K562 (cell line): ENCODE measurements at regions not wholly inside any gene's neighbourhood (a gene's known extent, or its start where the extent isn't known, plus 50 kb on each side); places are given as distances from the start of the nearest gene placed in this dataset.

Experiments
- ATAC-seq: fragments of 200-7000 bp; cut with Tn5 transposase; 3 replicates; pipeline ENCODE4 v1.9.1; 2020; ENCODE audit warnings: moderate library complexity
- BruUV-seq: library from RNA; stranded (reverse); fragments of 400-500 nt; replicated peaks from 2 replicates; lab custom pipeline; 2021; lab: Mats Ljungman, UMichigan
- CTCF ChIA-PET: fragments of 300-600 bp; formaldehyde crosslinking; extraction: SDS; loops from one replicate; lab custom pipeline; 2021; ENCODE audit warnings: low intra/inter-chr PET ratio; lab: Yijun Ruan, JAX
- POLR2A ChIA-PET: fragments of 300-600, 350-650 bp; sonication (Branson Sonifier 250); formaldehyde crosslinking; extraction: SDS; loops from one replicate; lab custom pipeline; 2021; ENCODE audit warnings: antibody characterized with exemption, inconsistent platforms; lab: Yijun Ruan, JAX
- DNase-seq, 4 experiments: peaks; one replicate each; pipeline versions ENCODE4 v3.0.0 to v3.0.0-alpha.2; 2011 to 2018; ENCODE audit warnings: low spot score in 3 of 4, mixed read lengths in 3 of 4; ENCODE audit errors: extremely low read depth in 1 of 4
- FAIRE-seq: peaks from 2 replicates; lab custom pipeline; 2011; peaks lifted over from hg19 to GRCh38; lab: Jason Lieb, UNC
- H2AFZ ChIP-seq: 2 replicates; pipeline ENCODE4 v1.6.0; 2011; ENCODE audit warnings: low read depth, low read length, control low read depth, inconsistent platforms
- H3K27ac ChIP-seq: fragments of 200-600 bp; 3 replicates; pipeline ENCODE4 v1.8.0; 2011; ENCODE audit warnings: low read depth, mild to moderate bottlenecking, control low read depth, inconsistent platforms, low read length, moderate library complexity, mixed read lengths; ENCODE audit errors: extremely low read depth
- H3K27me3 ChIP-seq, 2 experiments: fragments of 300-600 bp in 1 of 2; 2 replicates in 1 of 2; 3 replicates in 1 of 2; pipeline versions ENCODE4 v1.6.0 to v1.8.0; 2011; ENCODE audit warnings: inconsistent platforms in 2 of 2, low read length in 2 of 2, mild to moderate bottlenecking in 1 of 2, mixed read lengths in 1 of 2, moderate library complexity in 1 of 2; ENCODE audit not compliant: control insufficient read depth in 2 of 2, insufficient read depth in 2 of 2
- H3K36me3 ChIP-seq: fragments of 300-600 bp; 3 replicates; pipeline ENCODE4 v1.8.0; 2011; ENCODE audit warnings: mild to moderate bottlenecking, low read length, inconsistent platforms; ENCODE audit not compliant: control insufficient read depth, insufficient read depth
- H3K4me1 ChIP-seq, 2 experiments: fragments of 200-600 bp in 1 of 2; replicated peaks in 1 of 2; 2 replicates in 1 of 2; 3 replicates in 1 of 2; pipeline versions ENCODE4 v1.5.1 to v1.8.0; 2011; ENCODE audit warnings: inconsistent platforms in 2 of 2, low read length in 2 of 2, mild to moderate bottlenecking in 1 of 2, mixed read lengths in 1 of 2, moderate library complexity in 1 of 2; ENCODE audit not compliant: control insufficient read depth in 2 of 2, insufficient read depth in 2 of 2
- H3K4me2 ChIP-seq: 2 replicates; pipeline ENCODE4 v1.6.1; 2011; ENCODE audit warnings: low read length, control low read depth, inconsistent platforms, mixed read lengths; ENCODE audit not compliant: insufficient read depth
- H3K4me3 ChIP-seq: fragments of 200-600 bp; sonication (generic), shearing (Covaris generic); 2 replicates; pipeline ENCODE4 v1.5.1; 2016; ENCODE audit warnings: control low read depth, inconsistent platforms
- H3K79me2 ChIP-seq: fragments of 200-600 bp; 3 replicates; pipeline ENCODE4 v1.8.0; 2011; ENCODE audit warnings: low read length, inconsistent platforms; ENCODE audit not compliant: control insufficient read depth, insufficient read depth
- H3K9ac ChIP-seq, 2 experiments: 2 replicates each; pipeline versions ENCODE4 v1.6.0 to v1.6.1; 2011; ENCODE audit warnings: low read depth in 2 of 2, low read length in 2 of 2, control low read depth in 1 of 2, inconsistent platforms in 1 of 2, mild to moderate bottlenecking in 1 of 2, mixed read lengths in 1 of 2; ENCODE audit not compliant: insufficient read depth in 1 of 2
- H3K9me1 ChIP-seq: one replicate; pipeline ENCODE4 v1.6.0; 2011; ENCODE audit warnings: inconsistent platforms, mild to moderate bottlenecking, low read length, moderate library complexity; ENCODE audit not compliant: control insufficient read depth, insufficient read depth
- H3K9me3 ChIP-seq: replicated peaks from 2 replicates; pipeline ENCODE4 v1.5.1; 2011; ENCODE audit warnings: low read depth, low read length, inconsistent platforms; ENCODE audit not compliant: control insufficient read depth, insufficient read depth
- H4K20me1 ChIP-seq: replicated peaks from 2 replicates; pipeline ENCODE4 v1.6.1; 2011; ENCODE audit warnings: low read length, inconsistent platforms, mixed read lengths; ENCODE audit not compliant: control insufficient read depth, insufficient read depth
- BRD9 ChIP-seq: fragments of 450-650 bp; IDR thresholded peaks from 2 replicates; pipeline ENCODE4 v1.6.1; 2018; ENCODE audit warnings: low read depth; ENCODE audit not compliant: partially characterized antibody
- RAD21 ChIP-seq, 2 experiments: fragments of 250-450 bp in 1 of 2; fragments of 450-650 bp in 1 of 2; sonication (Bioruptor Pico) in 1 of 2; formaldehyde crosslinking in 1 of 2; IDR thresholded peaks in 1 of 2; conservative IDR thresholded peaks in 1 of 2; 2 replicates each; pipeline versions ENCODE4 v1.4.0 to v1.8.0; 2020 to 2022; ENCODE audit warnings: mild to moderate bottlenecking in 2 of 2, moderate library complexity in 1 of 2
- SMC3 ChIP-seq: conservative IDR thresholded peaks from 2 replicates; pipeline ENCODE4 v1.6.1; 2011; ENCODE audit warnings: low read depth, low read length, improper control_type of control experiment; ENCODE audit not compliant: insufficient read depth
- SRSF9 ChIP-seq: fragments of 200-400 bp; formaldehyde crosslinking; IDR thresholded peaks from 2 replicates; pipeline ENCODE4 v1.6.1; 2017; ENCODE audit warnings: low read depth, low read length, borderline replicate concordance
- TOE1 ChIP-seq, 2 experiments: fragments of 450-650 bp in 1 of 2; sonication (generic) in 1 of 2; formaldehyde crosslinking in 1 of 2; IDR thresholded peaks; 2 replicates each; pipeline versions ENCODE4 v1.7.1 to v1.8.0; 2016 to 2022; ENCODE audit warnings: borderline replicate concordance in 2 of 2, mild to moderate bottlenecking in 2 of 2, antibody characterized with exemption in 1 of 2, inconsistent platforms in 1 of 2, low read depth in 1 of 2, missing genetic modification reagents in 1 of 2, moderate library complexity in 1 of 2
- ZNF224 ChIP-seq: sonication (generic); formaldehyde crosslinking; IDR thresholded peaks from 2 replicates; pipeline ENCODE4 v1.8.0; 2022; ENCODE audit warnings: mild to moderate bottlenecking, missing genetic modification reagents
- ZNF311 ChIP-seq: fragments of 250-450 bp; sonication (Bioruptor Pico); IDR thresholded peaks from 2 replicates; pipeline ENCODE4 v1.4.0; 2020; ENCODE audit warnings: mild to moderate bottlenecking, moderate library complexity
- WGBS: fragments of 100-300 bp; shearing (Covaris generic); methylation state at CpG from one replicate; pipeline ENCODE4 v1.1.6; 2016; ENCODE audit warnings: low coverage, mixed read lengths; ENCODE audit not compliant: insufficient coverage; ENCODE audit errors: missing lambda C conversion rate; 5-methylcytosine and 5-hydroxymethylcytosine counted together
- in situ Hi-C: fragments of 300-500 bp; cut with MboI; formaldehyde crosslinking; loops from 4 replicates; pipeline ENCODE4 v1.15.0; 2018; ENCODE audit warnings: inconsistent platforms, mixed read lengths
- intact Hi-C: fragments of 100-400 bp; cut with micrococcal nuclease; formaldehyde crosslinking; loops from 2 replicates; pipeline ENCODE4 v1.14.2; 2022
- TF ChIP-seq, protein P1 (sequence below): IDR thresholded peaks from 2 replicates; pipeline ENCODE4 v1.6.1; 2011; ENCODE audit warnings: borderline replicate concordance, low read depth, mild to moderate bottlenecking, moderate library complexity, low read length; ENCODE audit not compliant: insufficient read depth, poor library complexity, severe bottlenecking
- TF ChIP-seq, protein P2 (sequence below): fragments of 450-650 bp; IDR thresholded peaks from 2 replicates; pipeline ENCODE4 v1.7.1; 2018; ENCODE audit warnings: mild to moderate bottlenecking, low read depth; ENCODE audit not compliant: partially characterized antibody
- TF ChIP-seq, protein P3 (sequence below), 3 experiments: IDR thresholded peaks in 2 of 3; conservative IDR thresholded peaks in 1 of 3; 2 replicates each; pipeline ENCODE4 v1.5.1; 2011 to 2012; ENCODE audit warnings: low read length in 3 of 3, mild to moderate bottlenecking in 3 of 3, control low read depth in 2 of 3, improper control_type of control experiment in 1 of 3, inconsistent platforms in 1 of 3, low read depth in 1 of 3, mixed read lengths in 1 of 3, moderate library complexity in 1 of 3; ENCODE audit not compliant: insufficient read depth in 2 of 3

DNA sequence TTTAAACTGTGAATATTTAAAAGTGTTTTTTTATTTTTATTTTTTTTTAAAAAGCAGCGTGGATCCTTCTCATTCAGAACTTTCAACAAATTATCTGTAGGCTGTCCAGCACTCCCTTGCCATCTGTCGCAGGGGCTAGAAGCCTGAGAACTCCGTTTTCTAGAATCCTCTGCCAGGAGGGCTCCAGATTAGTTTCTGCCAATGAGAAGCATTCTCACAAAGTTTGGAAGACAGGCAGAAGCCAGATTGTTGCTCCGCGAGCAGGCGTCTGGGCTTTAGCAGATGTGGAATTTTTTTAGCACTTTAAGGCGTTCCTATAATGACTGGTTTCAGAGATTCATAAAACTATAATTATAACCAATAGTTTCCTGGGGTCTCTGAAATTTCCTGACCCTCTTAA is 220.9 kb upstream of the KIAA1217 start (continued):
- no peak for TF ChIP-seq BRD9
- TF ChIP-seq ZNF224, result no peak
- TF ChIP-seq TOE1 (IDR thresholded peaks at IDR 0.05; ENCODE audit: borderline replicate concordance), result no peak
- no peak for TF ChIP-seq TOE1 (CRISPR knock-in tag; IDR thresholded peaks at IDR 0.05; ENCODE audit: borderline replicate concordance, low read depth)
- TF ChIP-seq ZNF311 (CRISPR knock-in tag), result no peak

DNA sequence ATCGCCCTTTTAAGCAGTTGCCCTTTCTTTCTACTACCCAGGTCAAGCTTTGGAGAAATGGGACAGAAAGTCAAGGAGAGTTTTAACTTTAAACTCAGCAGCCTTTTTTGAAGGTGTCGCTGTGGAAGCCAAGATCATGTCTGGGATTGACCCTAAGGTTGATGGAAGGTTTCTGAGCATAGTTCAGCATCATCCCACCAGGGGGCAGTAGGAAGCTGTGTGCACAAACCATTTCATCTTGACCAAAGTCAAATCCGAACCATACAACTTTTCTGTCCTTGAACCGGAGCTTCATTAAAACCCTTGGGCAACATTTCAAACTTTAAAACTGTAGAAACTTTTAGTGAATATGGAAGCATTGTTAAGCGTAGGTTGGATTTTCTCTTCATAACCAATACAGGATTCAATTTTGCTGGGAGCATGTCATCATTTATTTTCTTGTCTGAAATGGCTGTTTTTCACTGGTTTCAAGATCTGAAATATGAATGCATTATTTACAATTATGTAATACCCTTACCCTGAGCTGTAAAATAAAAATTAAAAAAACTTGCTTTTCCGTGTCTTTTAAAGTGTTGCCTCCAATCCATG is 214.4 kb upstream of the KIAA1217 start:
- peak; percentile 75 for ATAC-seq
- Histone ChIP-seq H3K9ac (no peak overlapping the region), H3K9me1 (no peaks in the 10 kb centered on the region), H4K20me1 (no peaks in the 10 kb centered on the region), H3K4me3 (no peak overlapping the region), H2AFZ (no peak overlapping the region), H3K79me2 (no peaks in the 10 kb centered on the region), H3K9me3 (no peaks in the 10 kb centered on the region), H3K4me1 (no peaks in the 10 kb centered on the region), H3K27me3 (no peaks in the 10 kb centered on the region), H3K4me2 (no peak overlapping the region), H3K36me3 (no peaks in the 10 kb centered on the region), H3K27ac (no peak overlapping the region)
- in situ Hi-C loops (no loop called here), intact Hi-C loops (loop anchor here (2.0 to 10.0 kb wide), 4 partner anchors 200 to 508 kb away; no protein-coding TSS in a partner anchor)
- DNase-seq, result peak; percentile 37 to 61 (median 52)
- FAIRE-seq, result peak; percentile 89
- ChIA-PET CTCF (no interaction called here), POLR2A (no interaction called here)
- BruUV-seq, result no TSS peak
- 0% methylated on average over 6 of the region's 6 CpGs for WGBS
- TF ChIP-seq RAD21 (CRISPR knock-in tag; conservative IDR thresholded peaks at IDR 0.05 in 1 of 2, IDR thresholded peaks at IDR 0.05 in 1 of 2), result peak; percentile 44 to 73
- TF ChIP-seq, protein P1, sequence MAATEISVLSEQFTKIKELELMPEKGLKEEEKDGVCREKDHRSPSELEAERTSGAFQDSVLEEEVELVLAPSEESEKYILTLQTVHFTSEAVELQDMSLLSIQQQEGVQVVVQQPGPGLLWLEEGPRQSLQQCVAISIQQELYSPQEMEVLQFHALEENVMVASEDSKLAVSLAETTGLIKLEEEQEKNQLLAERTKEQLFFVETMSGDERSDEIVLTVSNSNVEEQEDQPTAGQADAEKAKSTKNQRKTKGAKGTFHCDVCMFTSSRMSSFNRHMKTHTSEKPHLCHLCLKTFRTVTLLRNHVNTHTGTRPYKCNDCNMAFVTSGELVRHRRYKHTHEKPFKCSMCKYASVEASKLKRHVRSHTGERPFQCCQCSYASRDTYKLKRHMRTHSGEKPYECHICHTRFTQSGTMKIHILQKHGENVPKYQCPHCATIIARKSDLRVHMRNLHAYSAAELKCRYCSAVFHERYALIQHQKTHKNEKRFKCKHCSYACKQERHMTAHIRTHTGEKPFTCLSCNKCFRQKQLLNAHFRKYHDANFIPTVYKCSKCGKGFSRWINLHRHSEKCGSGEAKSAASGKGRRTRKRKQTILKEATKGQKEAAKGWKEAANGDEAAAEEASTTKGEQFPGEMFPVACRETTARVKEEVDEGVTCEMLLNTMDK, result peak; percentile 10
- TF ChIP-seq SMC3, result peak; percentile 51; the same call in 1 of the 2 replicates
- no peak for TF ChIP-seq SRSF9
- TF ChIP-seq, protein P2, sequence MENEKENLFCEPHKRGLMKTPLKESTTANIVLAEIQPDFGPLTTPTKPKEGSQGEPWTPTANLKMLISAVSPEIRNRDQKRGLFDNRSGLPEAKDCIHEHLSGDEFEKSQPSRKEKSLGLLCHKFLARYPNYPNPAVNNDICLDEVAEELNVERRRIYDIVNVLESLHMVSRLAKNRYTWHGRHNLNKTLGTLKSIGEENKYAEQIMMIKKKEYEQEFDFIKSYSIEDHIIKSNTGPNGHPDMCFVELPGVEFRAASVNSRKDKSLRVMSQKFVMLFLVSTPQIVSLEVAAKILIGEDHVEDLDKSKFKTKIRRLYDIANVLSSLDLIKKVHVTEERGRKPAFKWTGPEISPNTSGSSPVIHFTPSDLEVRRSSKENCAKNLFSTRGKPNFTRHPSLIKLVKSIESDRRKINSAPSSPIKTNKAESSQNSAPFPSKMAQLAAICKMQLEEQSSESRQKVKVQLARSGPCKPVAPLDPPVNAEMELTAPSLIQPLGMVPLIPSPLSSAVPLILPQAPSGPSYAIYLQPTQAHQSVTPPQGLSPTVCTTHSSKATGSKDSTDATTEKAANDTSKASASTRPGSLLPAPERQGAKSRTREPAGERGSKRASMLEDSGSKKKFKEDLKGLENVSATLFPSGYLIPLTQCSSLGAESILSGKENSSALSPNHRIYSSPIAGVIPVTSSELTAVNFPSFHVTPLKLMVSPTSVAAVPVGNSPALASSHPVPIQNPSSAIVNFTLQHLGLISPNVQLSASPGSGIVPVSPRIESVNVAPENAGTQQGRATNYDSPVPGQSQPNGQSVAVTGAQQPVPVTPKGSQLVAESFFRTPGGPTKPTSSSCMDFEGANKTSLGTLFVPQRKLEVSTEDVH, result no peak
- TF ChIP-seq, protein P3, sequence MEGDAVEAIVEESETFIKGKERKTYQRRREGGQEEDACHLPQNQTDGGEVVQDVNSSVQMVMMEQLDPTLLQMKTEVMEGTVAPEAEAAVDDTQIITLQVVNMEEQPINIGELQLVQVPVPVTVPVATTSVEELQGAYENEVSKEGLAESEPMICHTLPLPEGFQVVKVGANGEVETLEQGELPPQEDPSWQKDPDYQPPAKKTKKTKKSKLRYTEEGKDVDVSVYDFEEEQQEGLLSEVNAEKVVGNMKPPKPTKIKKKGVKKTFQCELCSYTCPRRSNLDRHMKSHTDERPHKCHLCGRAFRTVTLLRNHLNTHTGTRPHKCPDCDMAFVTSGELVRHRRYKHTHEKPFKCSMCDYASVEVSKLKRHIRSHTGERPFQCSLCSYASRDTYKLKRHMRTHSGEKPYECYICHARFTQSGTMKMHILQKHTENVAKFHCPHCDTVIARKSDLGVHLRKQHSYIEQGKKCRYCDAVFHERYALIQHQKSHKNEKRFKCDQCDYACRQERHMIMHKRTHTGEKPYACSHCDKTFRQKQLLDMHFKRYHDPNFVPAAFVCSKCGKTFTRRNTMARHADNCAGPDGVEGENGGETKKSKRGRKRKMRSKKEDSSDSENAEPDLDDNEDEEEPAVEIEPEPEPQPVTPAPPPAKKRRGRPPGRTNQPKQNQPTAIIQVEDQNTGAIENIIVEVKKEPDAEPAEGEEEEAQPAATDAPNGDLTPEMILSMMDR (IDR thresholded peaks at IDR 0.05 in 2 of 3, conservative IDR thresholded peaks at IDR 0.05 in 1 of 3; ENCODE audit: insufficient read depth in 2 of 3, low read depth in 1 of 3, low read length in 3 of 3), result peak; percentile 53 to 65 (median 63)
